HFF-Myc (cell line): ENCODE measurements at regions not wholly inside any gene's neighbourhood (a gene's known extent, or its start where the extent isn't known, plus 50 kb on each side); places are given as distances from the start of the nearest gene placed in this dataset.

Experiments
- DNase-seq: peaks from one replicate; pipeline ENCODE4 v3.0.0-alpha.2; 2011; ENCODE audit warnings: low read depth; ENCODE audit errors: extremely low read depth
- H3K4me3 ChIP-seq: replicated peaks from 2 replicates; pipeline ENCODE4 v1.5.1; 2011; ENCODE audit warnings: low read depth, mild to moderate bottlenecking, control low read depth, low read length
- TF ChIP-seq, protein P1 (sequence below): IDR thresholded peaks from 2 replicates; pipeline ENCODE4 v1.5.1; 2012; ENCODE audit warnings: mild to moderate bottlenecking, low read depth, low read length, control low read depth; ENCODE audit errors: missing control alignments

GRCh38 chr7:91632234-91632940 lies 248.1 kb downstream of the MTERF1 start:
- TF ChIP-seq, protein P1, sequence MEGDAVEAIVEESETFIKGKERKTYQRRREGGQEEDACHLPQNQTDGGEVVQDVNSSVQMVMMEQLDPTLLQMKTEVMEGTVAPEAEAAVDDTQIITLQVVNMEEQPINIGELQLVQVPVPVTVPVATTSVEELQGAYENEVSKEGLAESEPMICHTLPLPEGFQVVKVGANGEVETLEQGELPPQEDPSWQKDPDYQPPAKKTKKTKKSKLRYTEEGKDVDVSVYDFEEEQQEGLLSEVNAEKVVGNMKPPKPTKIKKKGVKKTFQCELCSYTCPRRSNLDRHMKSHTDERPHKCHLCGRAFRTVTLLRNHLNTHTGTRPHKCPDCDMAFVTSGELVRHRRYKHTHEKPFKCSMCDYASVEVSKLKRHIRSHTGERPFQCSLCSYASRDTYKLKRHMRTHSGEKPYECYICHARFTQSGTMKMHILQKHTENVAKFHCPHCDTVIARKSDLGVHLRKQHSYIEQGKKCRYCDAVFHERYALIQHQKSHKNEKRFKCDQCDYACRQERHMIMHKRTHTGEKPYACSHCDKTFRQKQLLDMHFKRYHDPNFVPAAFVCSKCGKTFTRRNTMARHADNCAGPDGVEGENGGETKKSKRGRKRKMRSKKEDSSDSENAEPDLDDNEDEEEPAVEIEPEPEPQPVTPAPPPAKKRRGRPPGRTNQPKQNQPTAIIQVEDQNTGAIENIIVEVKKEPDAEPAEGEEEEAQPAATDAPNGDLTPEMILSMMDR = no peak
- no peak overlapping the region for H3K4me3 ChIP-seq
- DNase-seq = no peak

- no peak for DNase-seq
- TF ChIP-seq, protein P1 = no peak
- H3K4me3 ChIP-seq = no peak overlapping the region
Observed at GRCh38 chr7:91633013-91633441, 247.5 kb downstream of the MTERF1 start.

- TF ChIP-seq, protein P1 = no peak
- no peak overlapping the region for H3K4me3 ChIP-seq
- DNase-seq = no peak
Observed at GRCh38 chr7:91634485-91635177, 245.9 kb downstream of the MTERF1 start.

GRCh38 chr7:91636129-91636724 lies 244.3 kb downstream of the MTERF1 start:
- TF ChIP-seq, protein P1 = peak; percentile 37
- H3K4me3 ChIP-seq = no peak overlapping the region
- DNase-seq = no peak

DNA sequence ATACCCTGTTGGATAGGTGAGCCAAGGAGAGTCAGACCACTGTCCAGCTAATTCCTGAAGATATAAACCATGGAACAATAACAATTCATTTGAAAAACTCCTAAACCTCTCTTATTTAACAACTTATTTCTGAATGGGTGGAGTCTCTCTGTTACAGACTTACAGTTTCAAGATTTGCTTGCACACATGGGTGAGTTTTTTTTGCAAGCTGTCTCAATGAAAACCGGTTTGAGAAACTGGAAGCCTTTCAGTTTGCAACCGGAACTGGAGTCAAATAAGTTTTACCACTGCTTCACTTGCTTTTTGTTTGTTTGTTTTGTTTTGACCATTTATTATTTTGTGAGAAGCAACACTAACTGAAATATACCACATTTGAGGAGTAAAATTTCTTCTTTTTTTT lies 243.8 kb downstream of the MTERF1 start:
- TF ChIP-seq, protein P1 = no peak
- DNase-seq = no peak
- no peak overlapping the region for H3K4me3 ChIP-seq

DNA sequence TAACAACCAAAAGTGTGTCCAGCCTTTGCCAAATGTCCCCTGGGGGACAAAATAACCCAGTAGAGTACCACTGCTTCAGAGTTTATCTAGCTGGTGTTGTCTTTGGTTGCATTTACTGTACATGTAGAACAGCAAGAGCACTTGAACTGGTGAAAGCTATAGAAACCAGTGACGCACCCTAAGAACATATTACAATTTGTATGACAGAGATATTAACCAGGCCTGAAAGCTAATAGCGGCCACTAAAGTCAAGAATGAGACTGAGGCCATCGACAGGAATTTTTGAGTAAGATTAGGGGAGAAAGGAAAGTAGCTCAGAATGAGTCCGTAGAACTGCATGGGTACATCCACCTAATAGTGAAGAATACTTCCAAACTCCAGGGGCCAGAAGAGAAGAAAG lies 236.2 kb downstream of the MTERF1 start:
- TF ChIP-seq, protein P1 = no peak

More for the DNA sequence above, 236.2 kb downstream of the MTERF1 start:
- H3K4me3 ChIP-seq = no peak overlapping the region
- DNase-seq = no peak
